H9 (cell line): ENCODE measurements at regions not wholly inside any gene's neighbourhood (a gene's known extent, or its start where the extent isn't known, plus 50 kb on each side); places are given as distances from the start of the nearest gene placed in this dataset.

ENCODE experiments used
- DNase-seq: peaks from one replicate; pipeline ENCODE4 v3.0.0-alpha.2; 2017
- H2AFZ ChIP-seq: one replicate; pipeline ENCODE4 v1.6.1; 2013; ENCODE audit warnings: mild to moderate bottlenecking, low read length, control low read depth, moderate library complexity
- H2AK5ac ChIP-seq: 2 replicates; pipeline ENCODE4 v1.6.1; 2013; ENCODE audit warnings: low read length, control low read depth, mixed read lengths; ENCODE audit not compliant: insufficient read length
- H2BK120ac ChIP-seq: one replicate; pipeline ENCODE4 v1.6.1; 2013; ENCODE audit warnings: low read depth, mild to moderate bottlenecking, low read length, control low read depth, inconsistent platforms; ENCODE audit not compliant: poor library complexity, severe bottlenecking
- H2BK12ac ChIP-seq: 2 replicates; pipeline ENCODE4 v1.6.1; 2013; ENCODE audit warnings: low read length, control low read depth, mixed read lengths, low read depth; ENCODE audit not compliant: insufficient read length
- H2BK15ac ChIP-seq: 2 replicates; pipeline ENCODE4 v1.6.1; 2013; ENCODE audit warnings: low read depth, low read length, control low read depth
- H2BK20ac ChIP-seq: one replicate; pipeline ENCODE4 v1.6.1; 2013; ENCODE audit warnings: low read depth, mild to moderate bottlenecking, low read length, control low read depth, inconsistent platforms; ENCODE audit not compliant: poor library complexity, severe bottlenecking
- H2BK5ac ChIP-seq: 2 replicates; pipeline ENCODE4 v1.6.1; 2013; ENCODE audit warnings: low read length, control low read depth, mixed read lengths; ENCODE audit not compliant: insufficient read length
- H3K14ac ChIP-seq: 2 replicates; pipeline ENCODE4 v1.6.1; 2013; ENCODE audit warnings: low read length, control low read depth; ENCODE audit not compliant: insufficient read depth
- H3K18ac ChIP-seq: 2 replicates; pipeline ENCODE4 v1.6.1; 2013; ENCODE audit warnings: low read depth, mild to moderate bottlenecking, mixed read lengths, low read length, control low read depth; ENCODE audit not compliant: insufficient read length
- H3K23ac ChIP-seq: 2 replicates; pipeline ENCODE4 v1.6.1; 2013; ENCODE audit warnings: low read length, control low read depth, mixed read lengths, low read depth; ENCODE audit not compliant: insufficient read length
- H3K23me2 ChIP-seq: 2 replicates; pipeline ENCODE4 v1.6.1; 2013; ENCODE audit warnings: low read depth, mild to moderate bottlenecking, mixed read lengths, low read length, control low read depth; ENCODE audit not compliant: insufficient read length, poor library complexity, severe bottlenecking
- H3K27ac ChIP-seq: 2 replicates; pipeline ENCODE4 v1.5.1; 2013; ENCODE audit warnings: low read length, control low read depth, mixed read lengths, low read depth; ENCODE audit not compliant: insufficient read length
- H3K27me3 ChIP-seq: 2 replicates; pipeline ENCODE4 v1.6.1; 2013; ENCODE audit warnings: low read length, control low read depth, inconsistent platforms; ENCODE audit not compliant: insufficient read depth
- H3K4ac ChIP-seq: 2 replicates; pipeline ENCODE4 v1.6.1; 2013; ENCODE audit warnings: low read depth, mild to moderate bottlenecking, control low read depth, inconsistent platforms, low read length, moderate library complexity
- H3K4me1 ChIP-seq: 2 replicates; pipeline ENCODE4 v1.6.1; 2013; ENCODE audit warnings: low read length, control low read depth, inconsistent platforms; ENCODE audit not compliant: insufficient read depth
- H3K4me2 ChIP-seq: 2 replicates; pipeline ENCODE4 v1.6.1; 2013; ENCODE audit warnings: low read length, control low read depth, mixed read lengths; ENCODE audit not compliant: insufficient read length, insufficient read depth
- H3K56ac ChIP-seq: 2 replicates; pipeline ENCODE4 v1.6.1; 2013; ENCODE audit warnings: low read depth, mild to moderate bottlenecking, mixed read lengths, low read length, control low read depth; ENCODE audit not compliant: insufficient read length
- H3K79me1 ChIP-seq: 2 replicates; pipeline ENCODE4 v1.6.1; 2013; ENCODE audit warnings: low read depth, mild to moderate bottlenecking, moderate library complexity, low read length, control low read depth, inconsistent platforms; ENCODE audit not compliant: insufficient read depth, poor library complexity, severe bottlenecking
- H3K79me2 ChIP-seq: 2 replicates; pipeline ENCODE4 v1.6.1; 2013; ENCODE audit warnings: low read length, control low read depth, inconsistent platforms; ENCODE audit not compliant: insufficient read depth
- H3K9ac ChIP-seq: 2 replicates; pipeline ENCODE4 v1.6.1; 2013; ENCODE audit warnings: low read length, control low read depth, mixed read lengths; ENCODE audit not compliant: insufficient read length; ENCODE audit errors: extremely low read depth
- H3K9me3 ChIP-seq: one replicate; pipeline ENCODE4 v1.6.1; 2013; ENCODE audit warnings: low read depth, low read length, inconsistent platforms; ENCODE audit not compliant: control insufficient read depth
- H3T11ph ChIP-seq: one replicate; pipeline ENCODE4 v1.6.1; 2013; ENCODE audit warnings: mild to moderate bottlenecking, low read length, control low read depth, inconsistent platforms
- H4K20me1 ChIP-seq: one replicate; pipeline ENCODE4 v1.6.1; 2013; ENCODE audit not compliant: control insufficient read depth, insufficient read length, insufficient read depth
- H4K5ac ChIP-seq: 2 replicates; pipeline ENCODE4 v1.6.1; 2013; ENCODE audit warnings: low read depth, mild to moderate bottlenecking, mixed read lengths, low read length, control low read depth; ENCODE audit not compliant: insufficient read length
- H4K8ac ChIP-seq: replicated peaks from 2 replicates; pipeline ENCODE4 v1.6.1; 2013; ENCODE audit warnings: low read length, control low read depth, mixed read lengths, low read depth; ENCODE audit not compliant: insufficient read length
- H4K91ac ChIP-seq: 2 replicates; pipeline ENCODE4 v1.6.1; 2013; ENCODE audit warnings: low read depth, mild to moderate bottlenecking, moderate library complexity, mixed read lengths, low read length, control low read depth; ENCODE audit not compliant: insufficient read length
- H3K27ac Mint-ChIP-seq, 3 experiments: 2 replicates in 2 of 3; 3 replicates in 1 of 3; pipeline ENCODE4 v1.8.0; 2020 to 2021; ENCODE audit warnings: mixed read lengths in 3 of 3, mild to moderate bottlenecking in 1 of 3, moderate library complexity in 1 of 3
- H3K27me3 Mint-ChIP-seq: 2 replicates; pipeline ENCODE4 v1.8.0; 2021; ENCODE audit warnings: low read depth, mild to moderate bottlenecking, moderate library complexity, mixed read lengths
- H3K36me3 Mint-ChIP-seq, 3 experiments: 2 replicates in 2 of 3; 3 replicates in 1 of 3; pipeline ENCODE4 v1.8.0; 2020 to 2021; ENCODE audit warnings: low read depth in 3 of 3, mixed read lengths in 3 of 3; ENCODE audit not compliant: insufficient read depth in 1 of 3
- H3K4me1 Mint-ChIP-seq, 2 experiments: 2 replicates each; pipeline ENCODE4 v1.8.0; 2020; ENCODE audit warnings: mixed read lengths in 2 of 2
- H3K4me3 Mint-ChIP-seq, 2 experiments: 2 replicates in 1 of 2; 3 replicates in 1 of 2; pipeline ENCODE4 v1.8.0; 2020 to 2021; ENCODE audit warnings: mild to moderate bottlenecking in 2 of 2, mixed read lengths in 2 of 2, moderate library complexity in 1 of 2
- H3K9me3 Mint-ChIP-seq, 2 experiments: 2 replicates in 1 of 2; 3 replicates in 1 of 2; pipeline ENCODE4 v1.8.0; 2020; ENCODE audit warnings: mild to moderate bottlenecking in 2 of 2, mixed read lengths in 2 of 2, moderate library complexity in 1 of 2
- CTCF ChIP-seq: fragments of 200-600 bp; sonication (generic); conservative IDR thresholded peaks from 3 replicates; pipeline ENCODE4 v1.8.0; 2021; ENCODE audit warnings: antibody characterized with exemption, mild to moderate bottlenecking

DNA sequence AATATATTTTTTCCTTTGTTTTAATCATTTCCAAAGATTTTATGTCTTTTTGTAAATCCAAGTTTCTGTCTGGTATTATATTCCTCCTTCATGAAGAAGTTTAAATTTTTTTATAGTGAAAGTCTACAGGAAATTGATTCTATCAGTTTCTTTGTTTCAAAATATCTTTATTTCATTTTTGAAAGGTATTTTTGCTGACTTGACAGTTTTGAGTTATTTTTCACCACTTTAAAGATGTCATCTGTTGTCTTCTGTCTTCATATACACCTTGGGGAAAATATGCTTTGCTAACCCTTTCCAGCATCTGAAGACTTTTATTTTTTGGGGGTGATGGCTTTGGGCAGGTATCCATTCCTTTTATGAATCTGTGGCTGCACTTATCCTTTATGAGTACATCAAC lies 164.4 kb upstream of the EPHA5 start:
- no peaks in the 10 kb centered on the region for H3K4me1 ChIP-seq
- H4K5ac ChIP-seq = no peak overlapping the region
- H2BK12ac ChIP-seq = no peak overlapping the region
- H2AFZ ChIP-seq = no peak overlapping the region
- no peak overlapping the region for H4K91ac ChIP-seq
- H3K27ac ChIP-seq = no peak overlapping the region
- no peak overlapping the region for H3K14ac ChIP-seq
- H3K9ac ChIP-seq = no peak overlapping the region
- H3K9me3 ChIP-seq = no peaks in the 10 kb centered on the region
- H3K27me3 Mint-ChIP-seq = no peaks in the 10 kb centered on the region
- no peaks in the 10 kb centered on the region for H3K4me1 Mint-ChIP-seq
- no peak overlapping the region for H3K4me3 Mint-ChIP-seq
- H3K23me2 ChIP-seq = no peaks in the 10 kb centered on the region
- no peak overlapping the region for H3K56ac ChIP-seq
- H3K18ac ChIP-seq = no peak overlapping the region
- H2BK20ac ChIP-seq = no peak overlapping the region
- no peak overlapping the region for H2BK120ac ChIP-seq
- no peak overlapping the region for H3K27ac Mint-ChIP-seq
- H3K27me3 ChIP-seq = no peaks in the 10 kb centered on the region
- H2BK15ac ChIP-seq = no peak overlapping the region
- no peaks in the 10 kb centered on the region for H4K20me1 ChIP-seq
- no peaks in the 10 kb centered on the region for H3K79me2 ChIP-seq
- no peak overlapping the region for H4K8ac ChIP-seq
- H3K4me2 ChIP-seq = no peak overlapping the region
- no peak overlapping the region for H2BK5ac ChIP-seq
- H3K23ac ChIP-seq = no peak overlapping the region
- no peaks in the 10 kb centered on the region for H3K79me1 ChIP-seq
- H3T11ph ChIP-seq = no peak overlapping the region
- no peaks in the 10 kb centered on the region; a peak in 1 of 7 replicates for H3K36me3 Mint-ChIP-seq
- H3K9me3 Mint-ChIP-seq = no peaks in the 10 kb centered on the region; a peak in 1 of 5 replicates
- TF ChIP-seq CTCF = no peak
- DNase-seq = no peak
- H2AK5ac ChIP-seq = no peak overlapping the region
- no peak overlapping the region for H3K4ac ChIP-seq
